SKM-1 (cell line): ENCODE measurements at regions not wholly inside any gene's neighbourhood (a gene's known extent, or its start where the extent isn't known, plus 50 kb on each side); places are given as distances from the start of the nearest gene placed in this dataset.
"Not testable (repeated sequence)": the region's sequence is repeated elsewhere in the genome, so short reads cannot be mapped to it uniquely, and the experiment has no call there.

Experiments
- DNase-seq: peaks from one replicate; lab custom pipeline; 2025; ENCODE audit not compliant: unreplicated experiment; lab: John Stamatoyannopoulos, UW

DNA sequence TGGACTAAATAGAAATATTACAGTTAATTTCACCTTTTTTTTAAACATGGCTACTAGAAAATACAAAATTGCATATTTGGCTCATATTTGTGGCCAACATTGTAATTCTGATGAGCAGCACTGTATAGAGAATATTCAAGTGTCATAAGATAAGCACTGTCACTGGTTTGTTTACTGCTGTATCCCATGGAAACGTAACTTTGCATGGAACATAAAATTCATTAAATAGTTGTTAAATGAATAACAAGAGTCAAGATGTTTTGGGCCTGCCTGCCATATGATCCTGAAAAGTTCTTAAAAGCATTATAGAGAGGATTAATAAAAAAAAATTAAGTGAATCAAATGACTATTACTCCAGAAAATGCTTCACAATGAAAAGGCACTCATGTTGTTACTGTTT lies 763.7 kb upstream of the CRIM1 start:
- no peak for DNase-seq

DNA sequence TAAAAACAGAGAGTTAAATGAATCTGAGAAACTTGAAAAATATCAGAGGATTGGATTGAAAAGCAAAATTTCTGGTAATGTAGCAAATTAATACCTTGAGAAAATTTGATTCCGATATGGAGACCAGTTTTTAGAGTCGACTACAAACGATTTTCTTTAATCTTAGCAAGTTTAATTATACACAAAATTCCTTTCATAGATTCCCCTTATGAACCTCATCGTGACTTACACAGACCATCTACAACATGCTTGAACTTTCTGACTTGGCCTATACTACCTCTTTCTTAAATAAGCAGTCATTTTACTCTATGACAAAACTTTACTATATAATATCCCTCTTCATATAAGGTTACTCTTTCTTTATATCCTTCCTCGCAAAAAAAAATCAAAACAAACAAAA lies 769.6 kb upstream of the CRIM1 start:
- no peak for DNase-seq

DNA sequence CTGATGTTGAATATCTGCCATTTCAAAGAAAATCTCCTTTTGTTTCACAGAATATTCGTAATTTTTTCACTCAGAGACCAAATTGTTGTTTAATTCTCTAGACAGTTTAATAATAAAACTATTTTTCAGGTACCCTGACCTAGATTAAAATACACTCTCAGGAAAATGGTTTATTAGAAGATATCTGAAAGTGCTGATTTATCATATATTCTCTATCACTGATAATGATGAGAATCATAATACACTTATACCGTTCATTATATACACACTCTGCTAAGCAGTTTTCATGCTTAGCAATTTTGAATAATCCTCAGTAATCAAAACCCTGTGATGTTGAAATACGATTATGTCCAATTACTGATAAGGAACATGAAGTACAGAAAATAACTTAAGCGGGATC lies 772.9 kb upstream of the CRIM1 start:
- DNase-seq, result no peak

DNA sequence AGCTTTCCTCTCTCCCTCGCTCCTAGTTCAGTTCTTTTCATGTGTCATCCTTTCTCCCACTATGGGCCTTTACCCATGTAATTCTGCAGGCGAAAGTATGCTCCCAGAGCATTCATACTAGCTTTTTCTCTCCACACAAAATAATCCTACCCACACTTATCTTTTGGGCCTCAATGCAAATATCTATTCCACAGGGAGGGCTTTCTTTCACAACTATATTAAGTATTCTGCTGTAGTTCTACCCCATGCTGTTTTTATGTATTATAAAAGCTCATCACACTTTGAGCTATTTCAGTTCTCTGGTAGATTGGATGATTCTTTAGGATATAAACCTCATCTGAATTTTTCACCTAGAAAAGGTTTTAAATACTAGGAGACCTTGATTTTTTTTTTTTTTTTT lies 774.6 kb upstream of the CRIM1 start:
- DNase-seq, result no peak

DNA sequence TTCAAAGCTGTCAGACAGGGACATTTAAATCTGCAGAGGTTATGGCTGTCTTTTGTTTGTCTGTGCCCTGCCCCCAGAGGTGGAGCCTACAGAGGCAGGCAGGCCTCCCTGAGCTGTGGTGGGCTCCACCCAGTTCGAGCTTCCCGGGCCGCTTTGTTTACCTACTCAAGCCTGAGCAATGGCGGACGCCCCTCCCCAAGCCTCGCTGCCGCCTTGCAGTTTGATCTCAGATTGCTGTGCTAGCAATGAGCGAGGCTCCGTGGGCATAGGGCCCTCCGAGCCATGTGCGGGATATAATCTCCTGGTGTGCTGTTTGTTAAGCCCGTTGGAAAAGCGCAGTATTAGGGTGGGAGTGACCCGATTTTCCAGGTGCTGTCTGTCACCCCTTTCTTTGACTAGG lies 787.0 kb upstream of the CRIM1 start:
- not testable (repeated sequence) for DNase-seq

DNA sequence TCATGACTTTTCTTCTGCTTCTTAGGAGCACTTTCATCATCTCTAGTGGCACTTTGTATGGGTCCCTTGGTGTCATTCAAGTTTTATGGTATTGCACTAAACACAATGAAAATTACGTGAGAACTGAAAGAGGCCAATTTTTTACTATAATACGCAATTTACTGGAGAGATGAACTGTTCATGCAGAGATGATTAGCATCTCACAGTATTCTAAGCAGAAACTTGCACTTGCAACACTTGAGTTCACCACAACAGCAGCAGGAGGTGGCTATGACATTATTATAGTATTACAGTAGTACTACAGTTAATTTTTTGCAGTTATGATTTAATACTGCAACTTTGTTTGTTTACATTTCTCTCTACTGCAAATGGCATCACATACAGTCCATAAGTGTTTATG lies 793.1 kb upstream of the CRIM1 start:
- no peak for DNase-seq

DNA sequence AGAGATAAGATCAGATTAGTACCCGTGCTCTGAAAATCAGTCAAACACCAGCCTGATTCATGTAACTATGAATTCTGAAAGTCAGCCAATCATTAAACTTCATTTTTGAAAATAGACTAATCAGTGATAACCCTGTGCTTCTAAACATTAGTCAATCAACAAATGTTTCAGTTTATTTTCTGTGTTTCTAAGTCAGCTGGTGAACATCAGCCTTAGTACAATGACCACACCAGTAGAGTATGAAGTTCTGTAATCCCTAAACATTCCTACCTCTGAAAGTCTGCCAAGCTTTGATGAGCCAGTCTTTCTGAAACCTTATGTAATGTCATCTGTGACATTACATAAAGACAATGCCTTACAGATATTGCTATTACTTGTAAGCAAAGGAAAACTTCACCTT lies 807.4 kb upstream of the CRIM1 start:
- no peak for DNase-seq

DNA sequence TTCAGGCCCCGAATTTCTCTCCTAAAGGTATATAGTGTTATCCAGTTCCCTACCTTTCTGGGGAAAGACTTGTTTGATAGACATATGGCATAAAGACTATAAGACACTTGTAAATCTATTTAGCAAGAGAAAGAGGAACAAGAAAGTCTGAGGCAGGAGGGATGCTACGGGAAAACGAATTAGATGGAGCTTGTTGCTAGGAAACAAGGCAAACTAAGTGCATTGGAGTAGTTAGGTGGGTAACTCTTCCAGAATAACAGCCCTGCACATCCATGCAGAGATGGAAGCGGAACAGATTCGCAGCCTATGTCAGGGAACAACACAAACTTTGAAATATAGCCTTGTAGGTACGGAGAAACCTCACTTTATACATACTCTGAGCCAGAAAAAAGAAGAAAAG lies 810.3 kb upstream of the CRIM1 start:
- no peak for DNase-seq

DNA sequence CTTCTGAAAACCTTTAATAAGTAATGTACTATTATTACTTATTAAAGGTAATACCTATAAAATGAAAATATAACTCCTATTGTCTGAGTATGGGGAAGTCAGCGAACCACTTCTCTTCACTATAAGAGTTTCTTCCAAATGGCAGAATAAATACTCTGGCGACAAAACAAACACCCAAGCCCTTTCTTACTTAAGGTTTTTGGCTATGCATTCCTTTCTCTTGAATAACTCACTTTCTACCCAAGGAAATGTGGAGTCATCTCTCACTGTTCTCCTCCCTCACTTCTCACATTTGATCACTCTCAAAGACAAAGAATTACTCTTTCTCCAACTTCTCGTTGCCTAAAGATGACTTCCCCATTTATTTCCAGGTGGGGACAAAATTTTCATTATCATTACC lies 816.8 kb upstream of the CRIM1 start:
- no peak for DNase-seq

DNA sequence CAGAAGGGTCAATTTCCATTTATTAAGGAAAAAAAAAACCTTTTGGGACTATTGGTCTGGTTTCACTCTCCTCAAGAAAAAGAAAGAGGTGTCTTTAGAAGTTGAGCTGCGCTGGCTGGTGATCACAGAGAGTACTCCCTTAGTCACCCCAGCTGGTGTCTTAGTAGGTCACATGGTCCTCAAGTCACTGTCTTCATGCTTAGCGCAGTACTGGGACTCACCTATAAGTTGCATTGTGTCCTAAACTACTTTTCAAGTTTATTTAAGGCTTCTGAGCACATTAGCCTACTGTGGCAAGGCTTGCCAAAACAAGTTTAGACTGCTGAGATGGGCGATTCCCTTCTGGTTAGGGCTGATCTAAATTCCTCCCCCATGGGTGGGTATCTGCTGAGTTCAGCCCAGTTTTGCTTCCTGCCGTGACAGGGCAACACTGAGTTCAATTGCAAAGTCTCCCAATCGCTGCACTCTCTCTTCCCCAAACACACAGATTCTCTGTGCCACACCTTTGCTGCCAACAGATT lies 824.9 kb upstream of the CRIM1 start:
- no peak for DNase-seq

DNA sequence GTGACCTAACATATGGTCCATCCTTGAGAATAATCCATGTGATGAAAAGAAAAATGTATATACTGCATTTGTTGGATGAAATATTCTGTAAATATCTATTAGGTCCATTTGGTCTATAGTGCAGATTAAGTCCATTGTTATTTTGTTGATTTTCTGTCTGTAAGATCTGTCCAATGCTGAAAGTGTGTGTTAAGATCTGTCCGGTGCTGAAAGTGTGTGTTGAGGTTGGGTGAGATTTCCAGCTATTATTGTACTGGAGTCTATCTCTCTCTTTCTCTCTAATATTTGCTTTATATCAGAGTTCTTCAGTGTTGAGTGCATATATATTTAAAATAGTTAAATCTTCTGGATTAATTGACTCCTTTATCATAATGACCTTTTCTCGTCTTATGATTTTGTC lies 828.8 kb upstream of the CRIM1 start:
- no peak for DNase-seq

DNA sequence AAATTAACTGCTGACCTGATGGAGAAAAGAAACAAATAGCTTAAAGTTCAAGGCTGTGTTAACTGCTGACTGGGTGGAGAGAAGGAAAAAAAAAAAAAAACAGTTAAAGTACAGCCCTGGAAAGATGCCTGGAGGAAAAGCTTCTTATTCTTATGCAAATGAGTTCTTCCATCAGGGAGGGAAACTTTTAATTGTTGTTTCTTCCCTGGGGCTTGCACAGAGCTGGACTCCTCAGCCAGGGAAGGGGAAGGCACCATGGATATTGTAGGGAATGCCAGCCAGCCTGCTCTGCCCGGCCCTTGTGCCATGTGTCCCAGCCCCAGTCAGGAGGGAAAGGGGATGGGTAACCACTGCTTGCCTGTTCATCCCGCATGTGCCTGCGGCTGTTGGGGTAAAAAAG lies 833.1 kb upstream of the CRIM1 start:
- DNase-seq, result no peak

DNA sequence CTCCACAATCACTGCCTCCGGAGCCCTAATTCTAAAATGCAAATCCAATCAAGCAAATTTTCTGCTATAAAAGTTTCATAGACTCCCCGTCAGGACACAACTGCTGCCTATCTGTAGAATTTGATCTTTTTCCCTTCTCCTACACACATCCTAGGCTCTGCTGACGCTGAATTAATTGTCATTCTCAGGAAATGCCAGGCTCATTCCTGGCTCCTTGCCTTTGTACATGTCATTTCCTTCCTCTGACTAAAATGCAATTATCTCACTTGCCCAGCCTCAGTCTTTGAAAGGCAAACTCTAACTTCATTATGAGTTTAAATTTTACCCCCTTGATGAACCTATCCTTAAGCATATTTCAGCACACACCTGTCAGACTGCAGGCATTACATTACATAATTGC lies 844.9 kb upstream of the CRIM1 start:
- DNase-seq, result no peak

DNA sequence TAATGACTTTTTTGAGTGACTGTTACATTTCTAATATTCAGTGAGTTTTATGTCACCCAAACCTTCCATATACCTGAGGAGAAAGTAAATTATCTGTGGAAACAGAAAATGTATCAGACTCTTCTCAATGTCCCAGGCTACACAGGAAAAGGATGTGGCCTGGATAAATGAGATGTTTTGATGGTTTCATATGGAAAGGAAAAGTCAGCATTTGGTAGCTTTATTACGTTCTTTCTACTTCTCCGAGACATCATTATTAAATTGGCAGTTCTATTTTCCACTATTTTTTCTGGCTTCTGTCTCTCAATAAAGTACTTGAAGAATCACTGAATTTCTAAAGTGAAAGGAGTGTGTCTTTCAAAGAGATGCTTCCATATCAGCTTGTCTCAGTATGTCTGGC lies 847.0 kb upstream of the CRIM1 start:
- no peak for DNase-seq

DNA sequence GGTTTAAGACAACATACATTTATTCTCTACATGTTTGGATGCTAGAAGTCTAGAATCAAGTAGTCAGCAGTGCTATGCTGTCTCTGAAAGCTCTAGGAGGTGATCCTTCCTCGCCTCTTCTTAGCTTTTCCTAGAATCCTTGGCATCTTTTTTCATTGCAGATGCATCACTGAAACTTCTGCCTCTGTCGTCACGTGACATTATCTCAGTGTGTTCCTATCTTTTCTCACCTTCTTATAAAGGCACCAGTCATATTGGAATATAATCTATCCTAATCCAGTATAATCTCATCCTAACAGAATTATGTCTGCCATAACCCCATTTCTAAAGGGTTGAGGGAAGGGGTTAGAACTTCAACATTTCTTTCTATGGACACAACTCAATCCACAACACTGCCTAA lies 851.2 kb upstream of the CRIM1 start:
- no peak for DNase-seq

DNA sequence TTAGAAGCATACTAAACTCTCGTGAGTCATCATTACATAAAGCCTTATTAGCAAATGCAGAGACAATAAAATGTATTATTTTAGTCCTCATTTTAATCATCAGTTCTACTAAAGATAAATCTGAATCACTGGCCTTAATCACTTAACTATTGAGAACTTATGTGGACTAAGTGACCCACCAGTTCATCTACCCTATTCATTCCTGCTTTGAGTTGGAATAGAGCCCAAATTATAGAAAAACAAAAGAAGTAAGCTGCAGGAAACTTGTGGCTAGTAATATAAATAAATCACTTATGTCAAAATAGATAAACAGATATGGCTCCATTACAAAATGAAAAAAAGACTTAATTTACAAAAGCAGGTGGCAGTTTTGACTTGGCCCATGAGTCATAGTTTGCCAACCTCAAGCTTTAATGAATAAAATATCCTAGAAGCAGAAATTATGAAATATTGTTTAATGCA lies 851.8 kb upstream of the CRIM1 start:
- no peak for DNase-seq

DNA sequence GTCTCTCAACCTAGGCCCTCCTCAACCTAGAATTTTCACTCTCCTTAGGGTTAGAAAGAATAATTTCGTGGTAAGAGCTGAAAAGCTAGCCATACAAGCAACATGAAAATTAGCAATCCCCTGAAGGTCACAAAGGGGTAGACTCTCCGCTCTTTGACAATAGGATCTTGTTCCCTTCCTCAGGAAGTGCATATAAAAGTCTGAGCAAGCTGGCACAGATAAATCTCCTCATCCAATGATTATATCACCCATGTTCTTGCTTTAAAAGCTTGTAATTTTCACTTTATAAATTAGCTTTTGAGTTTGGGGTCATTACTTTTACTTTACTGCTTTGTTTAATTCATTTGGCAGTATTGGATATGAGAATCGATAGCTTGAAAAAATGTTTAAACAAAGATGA lies 852.3 kb upstream of the CRIM1 start:
- DNase-seq, result no peak

DNA sequence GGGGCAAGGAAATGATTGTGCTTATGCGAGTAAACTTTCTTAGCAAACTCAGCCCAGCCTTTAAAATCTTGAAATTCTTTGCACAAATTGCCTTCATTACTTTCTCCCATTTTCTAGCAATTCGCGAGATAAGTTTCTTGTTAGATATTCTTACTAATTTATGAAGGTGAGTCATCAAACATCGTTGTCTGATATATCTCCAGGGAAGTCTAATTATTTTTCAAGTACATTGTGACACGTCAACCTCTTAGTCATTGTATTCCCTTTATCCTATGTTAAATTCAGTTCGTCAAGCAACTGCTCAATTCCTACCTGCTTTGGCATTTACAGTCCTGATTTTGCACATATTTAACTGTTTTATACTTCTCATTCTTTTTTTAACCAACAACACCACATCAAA lies 854.5 kb upstream of the CRIM1 start:
- DNase-seq, result no peak

DNA sequence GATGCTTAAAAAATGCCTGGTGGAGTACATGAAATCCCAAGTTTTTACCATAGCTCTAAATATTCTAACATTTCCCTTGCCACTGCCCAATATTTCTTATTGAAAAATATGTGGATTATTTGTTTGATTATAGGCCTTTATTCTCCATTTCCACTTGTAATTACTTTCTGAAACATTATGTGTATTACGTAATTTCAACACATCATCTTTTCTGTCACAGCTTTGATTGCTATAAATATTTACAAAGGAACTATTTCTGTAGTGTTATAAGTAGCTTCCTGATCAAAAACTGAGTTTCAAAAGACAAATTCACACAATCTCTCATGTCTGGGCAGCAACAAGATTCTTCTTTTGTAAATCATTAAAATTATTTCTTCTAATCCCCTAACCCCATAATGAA lies 859.6 kb upstream of the CRIM1 start:
- no peak for DNase-seq

DNA sequence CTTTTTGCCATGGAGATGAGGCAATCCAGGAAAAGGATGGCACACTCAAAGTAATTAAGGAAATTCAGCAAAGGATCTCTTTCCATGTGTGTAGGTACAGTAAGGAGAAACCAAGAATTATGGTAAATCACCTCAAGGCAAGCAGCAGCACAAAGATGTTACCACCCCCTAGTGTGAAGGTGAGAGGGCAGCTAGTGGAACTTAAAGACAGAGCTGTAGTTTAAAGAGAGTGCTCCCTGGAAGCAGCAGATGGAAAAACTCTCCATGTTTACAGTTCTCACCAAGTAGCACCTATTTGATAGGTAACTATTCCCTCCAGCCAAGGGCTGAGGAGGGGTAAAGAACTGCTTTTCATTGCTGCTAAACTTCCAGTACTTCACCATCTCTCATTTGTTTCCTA lies 860.4 kb upstream of the CRIM1 start:
- DNase-seq, result no peak

DNA sequence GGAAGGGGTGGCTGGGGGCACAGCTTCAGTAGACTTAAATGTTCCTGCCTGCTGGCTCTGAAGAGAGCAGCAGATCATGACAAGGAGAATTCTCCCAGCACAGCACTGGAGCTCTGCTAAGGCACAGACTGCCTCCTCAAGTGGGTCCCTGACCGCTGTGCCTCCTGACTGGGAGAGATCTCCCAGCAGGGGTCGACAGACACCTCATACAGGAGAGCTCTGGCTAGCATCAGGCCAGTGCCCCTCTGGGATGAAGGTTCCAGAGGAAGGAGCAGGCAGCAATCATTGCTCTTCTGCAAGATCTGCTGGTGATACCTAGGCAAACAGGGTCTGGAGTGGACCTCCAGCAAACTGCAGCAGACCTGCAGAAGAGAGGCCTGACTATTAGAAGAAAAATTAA lies 877.5 kb upstream of the CRIM1 start:
- not testable (repeated sequence) for DNase-seq

DNA sequence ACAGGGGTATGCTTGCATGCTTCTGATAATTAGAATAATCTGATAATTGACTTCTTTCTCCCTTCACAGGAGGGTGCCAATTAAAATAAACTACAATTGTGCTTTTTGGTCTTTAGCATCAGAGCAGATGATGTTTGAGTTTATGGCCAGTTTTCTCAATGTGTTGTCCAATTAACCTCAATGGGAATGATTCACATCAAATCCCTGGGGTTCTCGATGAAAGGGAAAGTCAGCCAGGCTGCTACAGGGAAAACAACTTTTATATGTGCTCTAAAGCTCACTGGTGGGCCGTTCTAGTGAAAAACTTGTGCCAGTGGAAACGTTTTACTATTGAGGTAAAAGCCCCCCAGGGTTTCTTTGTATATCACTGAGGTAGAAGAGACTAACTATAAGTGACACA lies 887.3 kb upstream of the CRIM1 start:
- no peak for DNase-seq

DNA sequence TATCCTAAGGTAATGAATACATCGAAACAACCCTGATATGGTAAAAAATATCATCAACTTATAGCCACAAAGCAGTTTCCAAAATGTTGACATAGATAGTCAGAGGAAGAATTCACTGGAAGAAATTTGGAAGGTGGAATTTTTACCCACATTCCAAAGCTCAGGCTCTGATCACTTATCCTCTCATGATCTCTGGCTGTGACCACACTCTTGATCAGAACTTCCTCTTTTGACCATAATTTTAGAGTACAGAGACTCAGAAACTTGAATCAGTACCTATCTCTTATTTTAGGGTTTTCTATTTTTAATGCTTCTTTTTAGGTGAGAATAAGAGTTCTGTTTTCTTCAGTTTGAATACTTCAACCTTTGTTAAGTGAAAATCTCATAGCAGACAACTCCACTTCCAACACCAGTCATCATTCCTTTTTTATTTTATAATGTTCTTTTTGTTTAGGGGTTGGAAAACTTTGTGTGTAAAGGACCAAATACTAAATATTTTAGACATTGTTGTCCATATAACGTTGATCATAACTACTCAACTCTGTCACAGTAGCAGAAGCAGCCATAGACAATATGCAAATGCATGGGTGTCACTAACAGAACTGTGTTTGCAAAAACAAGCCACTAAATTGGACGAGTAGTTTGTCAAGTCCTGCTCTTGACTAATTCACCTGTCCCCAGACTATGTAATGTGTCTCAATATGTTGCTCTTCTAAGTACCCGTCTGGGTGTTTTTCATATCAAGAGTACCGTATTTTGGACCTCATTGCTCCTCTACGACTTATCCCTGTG lies 891.6 kb upstream of the CRIM1 start:
- DNase-seq, result no peak
